COR-L47 (cell line): ENCODE measurements at regions not wholly inside any gene's neighbourhood (a gene's known extent, or its start where the extent isn't known, plus 50 kb on each side); places are given as distances from the start of the nearest gene placed in this dataset.

ENCODE experiments used
- DNase-seq: peaks from one replicate; lab custom pipeline; 2025; lab: John Stamatoyannopoulos, UW

- DNase-seq, result no peak
These were observed 58.5 kb upstream of the SLITRK1 start for GRCh38 chr13:83940742-83941141.

GRCh38 chr13:83937579-83937978 is 55.3 kb upstream of the SLITRK1 start:
- DNase-seq, result no peak

GRCh38 chr13:83935566-83935965 is 53.3 kb upstream of the SLITRK1 start:
- DNase-seq, result no peak
